ENCODE measurements at regions not wholly inside any gene's neighbourhood (a gene's known extent, or its start where the extent isn't known, plus 50 kb on each side); places are given as distances from the start of the nearest gene placed in this dataset.
"Not testable (repeated sequence)": the region's sequence is repeated elsewhere in the genome, so short reads cannot be mapped to it uniquely, and the experiment has no call there.

DNA sequence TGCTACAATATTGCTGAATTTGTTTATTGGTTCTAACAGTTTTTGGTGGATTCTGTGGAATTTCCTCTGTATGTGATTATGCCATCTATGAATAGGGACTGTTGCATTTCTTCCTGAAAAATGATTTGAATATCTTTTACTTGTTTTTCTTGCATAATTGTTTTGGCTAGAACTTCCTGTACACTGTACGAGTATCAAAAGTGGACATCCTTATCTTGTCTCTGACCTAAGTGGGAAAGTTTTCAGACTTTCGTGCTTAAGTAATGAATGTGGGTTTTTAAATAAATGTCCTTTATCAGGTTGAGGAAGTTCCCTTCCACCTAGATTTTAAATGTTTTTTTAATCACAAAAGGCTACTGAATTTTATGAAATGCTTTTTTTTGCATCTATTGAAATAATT lies 203.8 kb upstream of the ATP10A start:
- WGBS (ENCODE audit: low lambda C conversion rate, missing lambda C conversion rate), result 67% methylated on average over 2 of the region's 2 CpGs
- no peak for DNase-seq (ENCODE audit: low spot score)
- H3K4me1 ChIP-seq (ENCODE audit: insufficient read depth), result no peaks in the 10 kb centered on the region
- no peaks in the 10 kb centered on the region for H3K36me3 ChIP-seq (replicated peaks; ENCODE audit: insufficient read depth, low read depth)
- no peak for TF ChIP-seq EZH2phosphoT487 (IDR thresholded peaks at IDR 0.05; ENCODE audit: low read depth, severe bottlenecking, unreplicated experiment)
- TF ChIP-seq CTCF (IDR thresholded peaks at IDR 0.05; ENCODE audit: poor library complexity), result no peak
- H3K27me3 ChIP-seq, result no peaks in the 10 kb centered on the region
- no peaks in the 10 kb centered on the region for H3K9me2 ChIP-seq (replicated peaks; ENCODE audit: insufficient read depth)
- no peak overlapping the region for H3K4me3 ChIP-seq
- no peak overlapping the region for H3K4me2 ChIP-seq
- H3K27ac ChIP-seq, result no peak overlapping the region
- H3K9me3 ChIP-seq (ENCODE audit: low read depth), result no peaks in the 10 kb centered on the region
- no peak overlapping the region for H2AFZ ChIP-seq
- no peaks in the 10 kb centered on the region for H3K79me2 ChIP-seq
- no peaks in the 10 kb centered on the region for H4K20me1 ChIP-seq (ENCODE audit: insufficient read depth, poor library complexity, severe bottlenecking)

DNA sequence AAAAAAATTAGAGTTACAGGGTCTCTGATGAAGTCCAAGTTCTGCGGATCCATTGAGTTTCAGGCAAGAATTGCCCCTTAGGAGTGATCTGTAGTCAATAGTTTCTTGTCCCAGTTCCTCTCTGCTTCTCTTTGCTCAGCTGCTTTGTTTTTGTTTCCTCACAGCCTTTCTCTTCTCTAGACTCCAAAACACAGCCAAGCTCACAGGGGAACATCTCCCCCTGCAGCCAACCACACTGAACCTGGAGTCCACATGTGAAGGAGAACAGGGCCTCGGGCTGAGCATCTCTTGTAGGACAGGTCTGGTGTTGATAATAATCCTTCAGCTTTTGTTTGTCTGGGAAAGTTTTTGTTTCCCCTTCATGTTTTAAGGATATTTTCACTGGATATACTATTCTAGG lies 202.6 kb upstream of the ATP10A start:
- no peaks in the 10 kb centered on the region for H3K36me3 ChIP-seq (replicated peaks; ENCODE audit: insufficient read depth, low read depth)
- WGBS (ENCODE audit: low lambda C conversion rate, missing lambda C conversion rate), result 83% methylated on average over 2 of the region's 2 CpGs
- H4K20me1 ChIP-seq (ENCODE audit: insufficient read depth, poor library complexity, severe bottlenecking), result no peaks in the 10 kb centered on the region
- no peak overlapping the region for H3K27ac ChIP-seq
- no peak for TF ChIP-seq EZH2phosphoT487 (IDR thresholded peaks at IDR 0.05; ENCODE audit: low read depth, severe bottlenecking, unreplicated experiment)
- no peak for TF ChIP-seq CTCF (IDR thresholded peaks at IDR 0.05; ENCODE audit: poor library complexity)
- no peak for TF ChIP-seq EZH2 (IDR thresholded peaks at IDR 0.05; ENCODE audit: borderline replicate concordance)
- H3K9me2 ChIP-seq (replicated peaks; ENCODE audit: insufficient read depth), result no peaks in the 10 kb centered on the region
- no peak overlapping the region for H3K4me3 ChIP-seq
- H3K27me3 ChIP-seq, result no peaks in the 10 kb centered on the region
- no peaks in the 10 kb centered on the region for H3K4me1 ChIP-seq (ENCODE audit: insufficient read depth)
- H3K4me2 ChIP-seq, result no peak overlapping the region
- DNase-seq (ENCODE audit: low spot score), result no peak
- no peaks in the 10 kb centered on the region for H3K79me2 ChIP-seq
- H2AFZ ChIP-seq, result no peak overlapping the region
- H3K9me3 ChIP-seq (ENCODE audit: low read depth), result no peaks in the 10 kb centered on the region

GRCh38 chr15:26061248-26061647 lies 198.1 kb upstream of the ATP10A start:
- 81% methylated on average over 4 of the region's 4 CpGs for WGBS (ENCODE audit: low lambda C conversion rate, missing lambda C conversion rate)

GRCh38 chr15:26056766-26057165 lies 193.6 kb upstream of the ATP10A start:
- not testable (repeated sequence) for H3K36me3 ChIP-seq (replicated peaks; ENCODE audit: insufficient read depth, low read depth); H3K4me2 ChIP-seq; H2AFZ ChIP-seq; DNase-seq (ENCODE audit: low spot score); H3K27me3 ChIP-seq; H3K27ac ChIP-seq; H3K79me2 ChIP-seq; H3K4me1 ChIP-seq (ENCODE audit: insufficient read depth); H3K9me3 ChIP-seq (ENCODE audit: low read depth); H3K9me2 ChIP-seq (replicated peaks; ENCODE audit: insufficient read depth); H3K4me3 ChIP-seq; H4K20me1 ChIP-seq (ENCODE audit: insufficient read depth, poor library complexity, severe bottlenecking)
- 95% methylated on average over 21 of the region's 29 CpGs for WGBS (ENCODE audit: low lambda C conversion rate, missing lambda C conversion rate)

More at GRCh38 chr15:26061248-26061647, 198.1 kb upstream of the ATP10A start:
- Histone ChIP-seq H3K4me1 (ENCODE audit: insufficient read depth) (no peaks in the 10 kb centered on the region), H4K20me1 (ENCODE audit: insufficient read depth, poor library complexity, severe bottlenecking) (no peaks in the 10 kb centered on the region), H3K27ac (no peak overlapping the region), H3K4me2 (no peak overlapping the region), H3K36me3 (replicated peaks; ENCODE audit: insufficient read depth, low read depth) (no peaks in the 10 kb centered on the region), H3K79me2 (no peaks in the 10 kb centered on the region), H3K27me3 (no peaks in the 10 kb centered on the region), H3K9me3 (ENCODE audit: low read depth) (no peaks in the 10 kb centered on the region), H2AFZ (no peak overlapping the region), H3K9me2 (replicated peaks; ENCODE audit: insufficient read depth) (no peaks in the 10 kb centered on the region), H3K4me3 (no peak overlapping the region)
- no peak for TF ChIP-seq CTCF (IDR thresholded peaks at IDR 0.05; ENCODE audit: poor library complexity)
- no peak for TF ChIP-seq EZH2phosphoT487 (IDR thresholded peaks at IDR 0.05; ENCODE audit: low read depth, severe bottlenecking, unreplicated experiment)
- no peak for TF ChIP-seq EZH2 (IDR thresholded peaks at IDR 0.05; ENCODE audit: borderline replicate concordance)
- no peak for DNase-seq (ENCODE audit: low spot score)

Measured in hepatocyte (in vitro differentiated cells).